ENCODE measurements at regions not wholly inside any gene's neighbourhood (a gene's known extent, or its start where the extent isn't known, plus 50 kb on each side); places are given as distances from the start of the nearest gene placed in this dataset.

GRCh38 chr7:84532196-84532595 is 337.6 kb upstream of the SEMA3A start:
- no peak for TF ChIP-seq CTCF (IDR thresholded peaks at IDR 0.05)
- Mint-ChIP-seq H3K27ac (no peak overlapping the region), H3K4me3 (no peak overlapping the region), H3K4me1 (ENCODE audit: low read depth) (peaks cover 54% of the 10 kb centered on the region), H3K36me3 (ENCODE audit: low read depth) (no peaks in the 10 kb centered on the region), H3K9me3 (no peaks in the 10 kb centered on the region), H3K27me3 (ENCODE audit: insufficient read depth) (no peaks in the 10 kb centered on the region)
- no peak for DNase-seq

GRCh38 chr7:84529480-84530205 is 335.1 kb upstream of the SEMA3A start:
- H3K36me3 Mint-ChIP-seq (ENCODE audit: low read depth), result no peaks in the 10 kb centered on the region
- H3K27me3 Mint-ChIP-seq (ENCODE audit: insufficient read depth), result no peaks in the 10 kb centered on the region
- H3K27ac Mint-ChIP-seq, result peak overlapping the region; percentile 77
- peak; percentile 73 for DNase-seq
- peaks cover 49% of the 10 kb centered on the region for H3K4me1 Mint-ChIP-seq (ENCODE audit: low read depth)
- peak overlapping the region; percentile 32 for H3K4me3 Mint-ChIP-seq
- H3K9me3 Mint-ChIP-seq, result no peaks in the 10 kb centered on the region
- TF ChIP-seq CTCF (IDR thresholded peaks at IDR 0.05), result no peak

- no peaks in the 10 kb centered on the region for H3K27me3 Mint-ChIP-seq (ENCODE audit: insufficient read depth)
- peaks cover 49% of the 10 kb centered on the region for H3K4me1 Mint-ChIP-seq (ENCODE audit: low read depth)
- no peak for TF ChIP-seq CTCF (IDR thresholded peaks at IDR 0.05)
- H3K4me3 Mint-ChIP-seq, result peak overlapping the region; percentile 32
- H3K27ac Mint-ChIP-seq, result peak overlapping the region; percentile 77
- no peak for DNase-seq
- no peaks in the 10 kb centered on the region for H3K36me3 Mint-ChIP-seq (ENCODE audit: low read depth)
- no peaks in the 10 kb centered on the region for H3K9me3 Mint-ChIP-seq
Measured at GRCh38 chr7:84528756-84529479, 334.3 kb upstream of the SEMA3A start.

GRCh38 chr7:84524714-84525694 is 330.4 kb upstream of the SEMA3A start:
- peaks cover 32% of the 10 kb centered on the region for H3K4me1 Mint-ChIP-seq (ENCODE audit: low read depth)
- no peaks in the 10 kb centered on the region for H3K27me3 Mint-ChIP-seq (ENCODE audit: insufficient read depth)
- H3K27ac Mint-ChIP-seq, result peak overlapping the region; percentile 89
- 0 out of 2 replicates have a peak, but pooled peaks cover 8% of the 10 kb centered on the region for H3K36me3 Mint-ChIP-seq (ENCODE audit: low read depth)
- TF ChIP-seq CTCF (IDR thresholded peaks at IDR 0.05), result no peak
- peaks cover 20% of the 10 kb centered on the region for H3K9me3 Mint-ChIP-seq
- DNase-seq, result peak; percentile 76
- H3K4me3 Mint-ChIP-seq, result peak overlapping the region; percentile 16; the same call in 1 of the 2 replicates

GRCh38 chr7:84513061-84513460 is 318.5 kb upstream of the SEMA3A start:
- no peak overlapping the region for H3K4me3 Mint-ChIP-seq

More at GRCh38 chr7:84513061-84513460, 318.5 kb upstream of the SEMA3A start:
- no peaks in the 10 kb centered on the region for H3K9me3 Mint-ChIP-seq
- H3K27ac Mint-ChIP-seq, result no peak overlapping the region
- H3K4me1 Mint-ChIP-seq (ENCODE audit: low read depth), result peaks cover 30% of the 10 kb centered on the region
- no peak for DNase-seq
- H3K27me3 Mint-ChIP-seq (ENCODE audit: insufficient read depth), result peaks cover 2% of the 10 kb centered on the region; the same call in 1 of the 2 replicates
- TF ChIP-seq CTCF (IDR thresholded peaks at IDR 0.05), result no peak
- H3K36me3 Mint-ChIP-seq (ENCODE audit: low read depth), result no peaks in the 10 kb centered on the region

Measured in HFFc6 (cell line).